Upper lobe of left lung (tissue), 6 donors: ENCODE measurements at regions not wholly inside any gene's neighbourhood (a gene's known extent, or its start where the extent isn't known, plus 50 kb on each side); places are given as distances from the start of the nearest gene placed in this dataset.

ENCODE experiments used
- ATAC-seq, 2 donors: fragments of 200-7000 bp; cut with Tn5 transposase; one replicate each; pipeline ENCODE4 v1.9.1; 2022; ENCODE audit warnings: mild to moderate bottlenecking in 2 of 2, moderate library complexity in 2 of 2; ENCODE audit not compliant: low FRiP score in 2 of 2
- DNase-seq, 2 donors: peaks; one replicate each; pipeline ENCODE4 v3.0.0-alpha.2; 2019 to 2020
- H3K27ac ChIP-seq, 4 donors: fragments of 200-600 bp; sonication (generic); one replicate each; pipeline ENCODE4 v1.5.1; 2016 to 2019
- H3K27me3 ChIP-seq, 4 donors: fragments of 200-600 bp; sonication (generic); one replicate each; pipeline ENCODE4 v1.5.1; 2017 to 2019
- H3K36me3 ChIP-seq, 4 donors: fragments of 200-600 bp; sonication (generic); one replicate each; pipeline ENCODE4 v1.5.1; 2016 to 2019
- H3K4me1 ChIP-seq, 4 donors: fragments of 200-600 bp; sonication (generic); one replicate each; pipeline ENCODE4 v1.5.1; 2018 to 2019
- H3K4me3 ChIP-seq, 4 donors: fragments of 200-600 bp; sonication (generic); one replicate each; pipeline ENCODE4 v1.5.1; 2017 to 2019; ENCODE audit warnings: mild to moderate bottlenecking in 2 of 4, moderate library complexity in 1 of 4
- H3K9me3 ChIP-seq, 4 donors: fragments of 200-600 bp; sonication (generic); one replicate each; pipeline ENCODE4 v1.5.1; 2018 to 2019
- EP300 ChIP-seq, 4 donors: sonication (generic); formaldehyde crosslinking; IDR thresholded peaks; one replicate each; pipeline ENCODE4 v1.5.1; 2017; ENCODE audit warnings: antibody characterized with exemption in 4 of 4, control low read depth in 2 of 4
- POLR2A ChIP-seq, 4 donors: fragments of 450-650 bp; IDR thresholded peaks; one replicate each; pipeline ENCODE4 v1.5.1; 2016 to 2017; ENCODE audit warnings: antibody characterized with exemption in 4 of 4, mild to moderate bottlenecking in 2 of 4
- POLR2AphosphoS5 ChIP-seq, 2 donors: sonication (generic); formaldehyde crosslinking; IDR thresholded peaks; one replicate each; pipeline ENCODE4 v1.5.1; 2017; ENCODE audit warnings: antibody characterized with exemption in 2 of 2
- WGBS, 2 donors: methylation state at CpG; one replicate each; pipeline ENCODE4 v1.1.5; 2017 to 2018; 5-methylcytosine and 5-hydroxymethylcytosine counted together
- TF ChIP-seq, protein P1 (sequence below), 6 experiments: fragments of 450-650 bp in 4 of 6; fragments of 200-600 bp in 2 of 6; sonication (generic) in 2 of 6; IDR thresholded peaks; one replicate each; pipeline ENCODE4 v1.5.1; 2016 to 2019; ENCODE audit warnings: antibody characterized with exemption in 6 of 6
- donor health status: DM: no; HTN: no; CAD: no; lungs with moderate emphysema.
- donor health status: DM: no; HTN: yes; CAD: no; lungs with severe emphysema.

DNA sequence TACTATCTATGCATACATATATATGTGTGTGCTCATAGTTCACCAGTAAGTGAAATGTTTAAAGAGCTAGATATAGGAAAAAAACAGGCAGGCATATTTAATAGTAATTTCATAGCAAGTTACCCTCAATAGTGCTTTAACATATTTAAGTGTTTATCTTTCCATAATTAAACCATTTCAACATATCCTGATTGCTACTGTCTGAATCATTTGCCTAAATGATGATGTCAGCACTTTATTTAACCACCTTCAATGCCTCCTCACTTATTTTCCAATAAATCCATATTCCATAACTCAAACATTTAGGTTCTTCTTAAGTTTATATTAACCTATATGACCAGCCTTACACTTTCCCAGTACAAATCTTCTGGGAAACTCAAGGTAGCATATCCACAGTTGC lies 601.1 kb downstream of the ARL4A start:
- Histone ChIP-seq H3K4me3 (no peak overlapping the region), H3K27ac (no peak overlapping the region), H3K36me3 (no peaks in the 10 kb centered on the region), H3K27me3 (no peaks in the 10 kb centered on the region), H3K9me3 (no peaks in the 10 kb centered on the region), H3K4me1 (no peaks in the 10 kb centered on the region)
- DNase-seq (no peak), ATAC-seq (no peak)
- no peak for TF ChIP-seq POLR2A (IDR thresholded peaks at IDR 0.05)
- TF ChIP-seq EP300 (IDR thresholded peaks at IDR 0.05): peak in 1 of 4 donors; percentile 36
- TF ChIP-seq, protein P1, sequence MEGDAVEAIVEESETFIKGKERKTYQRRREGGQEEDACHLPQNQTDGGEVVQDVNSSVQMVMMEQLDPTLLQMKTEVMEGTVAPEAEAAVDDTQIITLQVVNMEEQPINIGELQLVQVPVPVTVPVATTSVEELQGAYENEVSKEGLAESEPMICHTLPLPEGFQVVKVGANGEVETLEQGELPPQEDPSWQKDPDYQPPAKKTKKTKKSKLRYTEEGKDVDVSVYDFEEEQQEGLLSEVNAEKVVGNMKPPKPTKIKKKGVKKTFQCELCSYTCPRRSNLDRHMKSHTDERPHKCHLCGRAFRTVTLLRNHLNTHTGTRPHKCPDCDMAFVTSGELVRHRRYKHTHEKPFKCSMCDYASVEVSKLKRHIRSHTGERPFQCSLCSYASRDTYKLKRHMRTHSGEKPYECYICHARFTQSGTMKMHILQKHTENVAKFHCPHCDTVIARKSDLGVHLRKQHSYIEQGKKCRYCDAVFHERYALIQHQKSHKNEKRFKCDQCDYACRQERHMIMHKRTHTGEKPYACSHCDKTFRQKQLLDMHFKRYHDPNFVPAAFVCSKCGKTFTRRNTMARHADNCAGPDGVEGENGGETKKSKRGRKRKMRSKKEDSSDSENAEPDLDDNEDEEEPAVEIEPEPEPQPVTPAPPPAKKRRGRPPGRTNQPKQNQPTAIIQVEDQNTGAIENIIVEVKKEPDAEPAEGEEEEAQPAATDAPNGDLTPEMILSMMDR (IDR thresholded peaks at IDR 0.05): no peak

DNA sequence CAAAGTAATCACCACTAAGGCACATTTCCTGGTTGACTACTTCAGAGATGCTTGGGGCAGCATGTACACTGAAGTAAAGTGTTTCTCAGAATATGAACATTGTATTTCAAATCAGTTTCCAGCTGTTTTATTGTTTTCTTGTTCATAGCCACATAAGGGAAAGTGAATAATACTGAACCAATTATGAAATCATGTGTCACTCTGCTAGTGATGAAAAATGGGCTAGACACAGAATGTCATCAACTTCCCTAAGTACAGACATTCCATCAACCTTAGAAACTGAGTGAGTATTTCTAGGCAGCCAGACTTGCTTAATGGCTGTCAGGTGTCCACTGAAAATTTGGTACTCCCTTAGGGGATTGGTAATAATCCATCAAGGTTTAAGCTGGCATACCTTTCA lies 603.5 kb downstream of the ARL4A start:
- TF ChIP-seq POLR2A (IDR thresholded peaks at IDR 0.05) (no peak), POLR2AphosphoS5 (IDR thresholded peaks at IDR 0.05) (no peak), EP300 (IDR thresholded peaks at IDR 0.05) (no peak)
- TF ChIP-seq, protein P1 (IDR thresholded peaks at IDR 0.05): no peak
- Histone ChIP-seq H3K4me3 (no peak overlapping the region), H3K27ac (no peak overlapping the region), H3K27me3 (no peaks in the 10 kb centered on the region), H3K9me3 (no peaks in the 10 kb centered on the region), H3K36me3 (no peaks in the 10 kb centered on the region), H3K4me1 (no peaks in the 10 kb centered on the region)
- no peak for DNase-seq
- ATAC-seq: peak in 1 of 2 donors; percentile 41

DNA sequence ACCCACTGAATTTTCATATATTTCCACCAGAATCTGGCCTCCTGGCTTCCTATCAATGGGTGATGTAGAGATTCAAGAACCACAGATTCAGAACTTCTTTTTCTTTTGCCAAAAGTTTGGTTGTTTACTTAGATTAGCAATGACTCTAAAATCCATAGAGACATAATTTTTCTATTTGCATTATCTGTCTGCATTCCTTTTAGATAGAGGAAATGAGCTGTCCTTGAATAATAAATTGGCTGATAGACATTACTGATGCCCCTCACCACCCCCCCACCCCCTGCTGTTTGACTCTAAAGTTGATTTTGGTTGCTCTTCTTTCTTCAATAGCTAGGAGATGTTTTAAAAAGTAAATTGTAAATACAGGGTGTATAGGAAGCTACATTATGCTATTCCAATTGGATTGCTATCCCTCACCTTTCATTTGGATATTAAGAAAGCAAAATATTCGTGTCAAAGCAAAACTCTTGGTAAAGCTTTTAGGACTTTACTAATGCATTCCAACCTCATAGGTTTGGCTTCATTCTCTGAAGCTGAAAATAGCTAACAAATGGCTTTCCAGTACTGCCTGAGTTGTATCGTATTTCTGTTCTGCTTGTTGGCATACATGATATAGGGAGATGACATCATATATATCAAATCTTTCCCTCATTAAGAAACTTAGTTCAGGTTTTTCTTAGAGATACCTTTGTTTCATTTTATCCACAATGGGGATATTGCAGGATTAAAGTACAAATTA lies 606.0 kb downstream of the ARL4A start:
- no peak for DNase-seq

DNA sequence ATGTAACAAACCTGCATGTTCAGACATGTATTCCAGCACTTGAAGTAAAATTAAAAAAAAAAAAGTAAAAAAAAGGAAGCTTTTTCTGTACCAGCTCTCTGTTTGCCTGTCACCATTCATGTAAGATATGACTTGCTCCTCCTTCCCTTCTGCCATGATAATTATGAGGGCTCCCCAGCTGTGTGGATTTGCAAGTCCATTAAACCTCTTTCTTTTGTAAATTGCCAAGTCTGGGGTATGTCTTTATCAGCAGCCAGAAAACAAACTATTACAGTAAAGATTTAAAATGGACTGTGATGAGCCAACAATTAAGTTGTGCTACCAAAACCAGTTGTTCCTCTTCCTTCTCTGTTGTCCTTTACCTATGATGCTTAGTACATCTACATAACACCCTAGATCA lies 619.6 kb downstream of the ARL4A start:
- Histone ChIP-seq H3K36me3 (no peaks in the 10 kb centered on the region), H3K4me3 (no peak overlapping the region), H3K9me3 (no peaks in the 10 kb centered on the region), H3K27me3 (no peaks in the 10 kb centered on the region), H3K27ac (no peak overlapping the region), H3K4me1 (no peaks in the 10 kb centered on the region)
- DNase-seq (no peak), ATAC-seq (no peak)
- TF ChIP-seq EP300 (IDR thresholded peaks at IDR 0.05) (no peak), POLR2A (IDR thresholded peaks at IDR 0.05) (no peak), POLR2AphosphoS5 (IDR thresholded peaks at IDR 0.05) (no peak)
- TF ChIP-seq, protein P1 (IDR thresholded peaks at IDR 0.05): no peak

More for the DNA sequence above, 606.0 kb downstream of the ARL4A start:
- ATAC-seq: no peak
- Histone ChIP-seq H3K4me3 (no peak overlapping the region), H3K27me3 (no peaks in the 10 kb centered on the region), H3K36me3 (no peaks in the 10 kb centered on the region), H3K9me3 (no peaks in the 10 kb centered on the region), H3K4me1 (no peaks in the 10 kb centered on the region), H3K27ac (no peak overlapping the region)
- WGBS, 2 donors: 74 to 80% methylated on average over 2 of the region's 2 CpGs
- TF ChIP-seq EP300 (IDR thresholded peaks at IDR 0.05): no peak
- TF ChIP-seq, protein P1 (IDR thresholded peaks at IDR 0.05): no peak
- TF ChIP-seq POLR2A (IDR thresholded peaks at IDR 0.05): no peak
- TF ChIP-seq POLR2AphosphoS5 (IDR thresholded peaks at IDR 0.05): no peak

DNA sequence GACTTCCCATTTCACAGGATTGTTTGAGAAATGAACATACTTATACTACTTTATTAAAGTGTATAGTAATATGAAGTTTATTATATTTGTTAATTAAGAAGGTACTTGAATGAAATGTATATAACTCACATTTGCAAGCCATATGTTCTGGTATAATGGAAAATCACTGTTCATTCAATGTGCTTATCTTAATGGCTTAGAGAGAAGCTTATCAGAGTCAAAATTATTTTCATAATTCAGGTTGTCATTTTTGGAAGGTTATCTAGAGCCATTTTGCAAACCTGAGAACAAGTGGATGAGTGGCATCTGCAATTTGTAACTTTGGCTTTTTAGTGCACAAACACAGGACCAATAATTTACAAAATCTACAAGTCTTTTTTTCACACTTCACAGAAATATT lies 621.0 kb downstream of the ARL4A start:
- H3K4me3 ChIP-seq: no peak overlapping the region
- H3K27ac ChIP-seq: no peak overlapping the region
- no peaks in the 10 kb centered on the region for H3K27me3 ChIP-seq
- TF ChIP-seq POLR2AphosphoS5 (IDR thresholded peaks at IDR 0.05) (no peak), EP300 (IDR thresholded peaks at IDR 0.05) (no peak), POLR2A (IDR thresholded peaks at IDR 0.05) (no peak)
- TF ChIP-seq, protein P1 (IDR thresholded peaks at IDR 0.05): no peak
- ATAC-seq (no peak), DNase-seq (no peak)
- no peaks in the 10 kb centered on the region for H3K9me3 ChIP-seq
- no peaks in the 10 kb centered on the region for H3K4me1 ChIP-seq
- no peaks in the 10 kb centered on the region for H3K36me3 ChIP-seq
